HepG2 (cell line): ENCODE measurements at regions not wholly inside any gene's neighbourhood (a gene's known extent, or its start where the extent isn't known, plus 50 kb on each side); places are given as distances from the start of the nearest gene placed in this dataset.
A peak's percentile ranks its signal among the peaks of the same experiment; 100 is the strongest.

Experiments used
- ATRX ChIP-seq: sonication (generic); formaldehyde crosslinking; IDR thresholded peaks from 2 replicates; pipeline ENCODE4 v1.4.0; 2020; ENCODE audit warnings: missing genetic modification reagents, borderline replicate concordance
- CCAR2 ChIP-seq: fragments of 200-400 bp; formaldehyde crosslinking; optimal IDR thresholded peaks from 2 replicates; pipeline ENCODE3; 2018; ENCODE audit warnings: low read depth, mild to moderate bottlenecking, low read length, moderate library complexity
- FOSL2 ChIP-seq: sonication (generic); formaldehyde crosslinking; IDR thresholded peaks from 2 replicates; pipeline ENCODE4 v1.4.0; 2020; ENCODE audit warnings: missing genetic modification reagents
- GATAD2A ChIP-seq: IDR thresholded peaks from 2 replicates; pipeline ENCODE4 v1.6.1; 2016
- HMG20A ChIP-seq: IDR thresholded peaks from 2 replicates; pipeline ENCODE4 v1.6.1; 2016; ENCODE audit warnings: borderline replicate concordance
- HNF4G ChIP-seq, 2 experiments: sonication (generic) in 1 of 2; formaldehyde crosslinking in 1 of 2; IDR thresholded peaks; 2 replicates each; pipeline versions ENCODE4 v1.4.0 to v1.6.1; 2011 to 2020; ENCODE audit warnings: borderline replicate concordance in 2 of 2, low read depth in 2 of 2, mild to moderate bottlenecking in 2 of 2, low read length in 1 of 2, missing genetic modification reagents in 1 of 2, moderate library complexity in 1 of 2
- HNRNPL ChIP-seq: fragments of 200-400 bp; formaldehyde crosslinking; IDR thresholded peaks from 2 replicates; pipeline ENCODE4 v1.6.1; 2017; ENCODE audit warnings: mild to moderate bottlenecking, low read depth, low read length
- HOXA3 ChIP-seq: sonication (generic); formaldehyde crosslinking; IDR thresholded peaks from 2 replicates; pipeline ENCODE4 v1.5.0; 2020; ENCODE audit warnings: missing genetic modification reagents
- HOXA5 ChIP-seq: sonication (generic); formaldehyde crosslinking; IDR thresholded peaks from 2 replicates; pipeline ENCODE4 v1.4.0; 2020; ENCODE audit warnings: missing genetic modification reagents
- MBD4 ChIP-seq: IDR thresholded peaks from 2 replicates; pipeline ENCODE4 v1.6.1; 2012; ENCODE audit warnings: low read length, inconsistent platforms, borderline replicate concordance
- MIER3 ChIP-seq: IDR thresholded peaks from 2 replicates; pipeline ENCODE4 v1.6.1; 2016; ENCODE audit warnings: missing compliant biosample characterization, borderline replicate concordance
- PAX8 ChIP-seq: sonication (generic); formaldehyde crosslinking; IDR thresholded peaks from 2 replicates; pipeline ENCODE4 v1.8.0; 2022; ENCODE audit warnings: mild to moderate bottlenecking, missing genetic modification reagents, borderline replicate concordance
- SALL1 ChIP-seq: sonication (generic); formaldehyde crosslinking; IDR thresholded peaks from 2 replicates; pipeline ENCODE4 v1.8.0; 2022; ENCODE audit warnings: mild to moderate bottlenecking, missing genetic modification reagents
- SP1 ChIP-seq, 2 experiments: fragments of 450-650 bp in 1 of 2; sonication (generic) in 1 of 2; formaldehyde crosslinking in 1 of 2; IDR thresholded peaks; 2 replicates each; pipeline versions ENCODE4 v1.4.0 to v1.6.1; 2016 to 2020; ENCODE audit warnings: missing genetic modification reagents in 1 of 2
- TEAD3 ChIP-seq: optimal IDR thresholded peaks from 2 replicates; pipeline ENCODE3; 2016; ENCODE audit warnings: borderline replicate concordance
- TOE1 ChIP-seq: sonication (generic); formaldehyde crosslinking; IDR thresholded peaks from 2 replicates; pipeline ENCODE4 v1.4.0; 2020; ENCODE audit warnings: mild to moderate bottlenecking, missing genetic modification reagents
- U2AF2 ChIP-seq: fragments of 200-400 bp; formaldehyde crosslinking; IDR thresholded peaks from 2 replicates; pipeline ENCODE4 v1.6.1; 2017; ENCODE audit warnings: low read depth, mild to moderate bottlenecking, low read length
- YEATS2 ChIP-seq: sonication (generic); formaldehyde crosslinking; IDR thresholded peaks from 2 replicates; pipeline ENCODE4 v1.4.0; 2020; ENCODE audit warnings: missing genetic modification reagents, borderline replicate concordance
- ZNF207 ChIP-seq: fragments of 450-650 bp; IDR thresholded peaks from 2 replicates; pipeline ENCODE4 v1.6.1; 2016; ENCODE audit warnings: antibody characterized with exemption, borderline replicate concordance
- ZNF296 ChIP-seq: sonication (generic); formaldehyde crosslinking; conservative IDR thresholded peaks from 2 replicates; pipeline ENCODE4 v1.5.0; 2020; ENCODE audit warnings: mild to moderate bottlenecking, missing genetic modification reagents
- ZNF550 ChIP-seq: sonication (generic); formaldehyde crosslinking; IDR thresholded peaks from 2 replicates; pipeline ENCODE4 v1.4.0; 2020; ENCODE audit warnings: mild to moderate bottlenecking, missing genetic modification reagents, borderline replicate concordance
- ZNF567 ChIP-seq: sonication (generic); formaldehyde crosslinking; IDR thresholded peaks from 2 replicates; pipeline ENCODE4 v1.8.1; 2023; ENCODE audit warnings: mild to moderate bottlenecking, missing genetic modification reagents, borderline replicate concordance
- ZNF850 ChIP-seq: sonication (generic); formaldehyde crosslinking; conservative IDR thresholded peaks from 2 replicates; pipeline ENCODE4 v1.9.0; 2021; ENCODE audit warnings: mild to moderate bottlenecking, missing genetic modification reagents
- TF ChIP-seq, protein P1 (sequence below): sonication (generic); formaldehyde crosslinking; IDR thresholded peaks from 2 replicates; pipeline ENCODE4 v1.4.0; 2020; ENCODE audit warnings: missing genetic modification reagents
- TF ChIP-seq, protein P2 (sequence below): sonication (generic); formaldehyde crosslinking; IDR thresholded peaks from 2 replicates; pipeline ENCODE4 v1.5.0; 2020; ENCODE audit warnings: mild to moderate bottlenecking, missing genetic modification reagents, borderline replicate concordance
- TF ChIP-seq, protein P3 (sequence below): IDR thresholded peaks from 2 replicates; pipeline ENCODE4 v1.6.1; 2012; ENCODE audit warnings: inconsistent platforms
- TF ChIP-seq, protein P4 (sequence below): sonication (generic); formaldehyde crosslinking; IDR thresholded peaks from 2 replicates; pipeline ENCODE4 v1.8.1; 2023; ENCODE audit warnings: missing genetic modification reagents, mild to moderate bottlenecking, borderline replicate concordance

DNA sequence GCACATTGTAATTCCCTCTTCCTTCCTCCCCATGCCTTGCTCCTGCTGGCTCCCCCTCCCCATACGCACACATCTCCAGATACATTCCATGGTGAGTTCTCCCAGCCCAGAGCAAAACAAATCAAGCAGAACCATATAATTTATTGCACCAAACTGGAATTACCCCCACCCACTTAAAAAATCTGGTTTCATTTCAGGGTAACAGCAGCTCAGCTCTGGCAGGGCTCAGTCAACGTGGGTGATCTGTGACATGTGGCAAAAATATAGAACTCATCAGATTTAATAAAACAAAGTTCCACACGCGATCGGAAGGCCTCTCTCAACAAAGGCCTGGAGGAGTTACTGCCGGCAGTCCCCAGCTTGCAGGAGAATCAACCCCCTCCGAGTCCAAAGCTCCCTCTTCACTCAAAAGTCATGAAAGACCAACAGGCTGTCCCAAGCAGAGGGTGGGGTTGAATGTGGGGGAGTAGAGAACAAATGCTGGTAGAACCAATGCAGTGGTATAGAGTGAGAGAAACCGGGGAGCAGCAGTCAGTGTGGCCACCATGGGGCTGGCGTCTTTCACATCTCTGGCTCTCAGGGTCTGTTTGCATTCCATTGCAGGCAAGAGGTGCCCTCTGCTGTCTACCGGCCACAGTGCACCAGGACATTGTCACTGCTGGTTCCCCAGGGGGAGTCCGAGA is 323.3 kb upstream of the NT5E start (continued):
- TF ChIP-seq ZNF567 (CRISPR knock-in tag), result no peak
- no peak for TF ChIP-seq ZNF207
- no peak for TF ChIP-seq TOE1 (CRISPR knock-in tag)
- no peak for TF ChIP-seq HNF4G (IDR thresholded peaks at IDR 0.05; ENCODE audit: borderline replicate concordance, low read depth, low read length)
- TF ChIP-seq HNF4G (CRISPR knock-in tag; IDR thresholded peaks at IDR 0.05; ENCODE audit: borderline replicate concordance, low read depth), result no peak
- no peak for TF ChIP-seq HMG20A (CRISPR knock-in tag)
- TF ChIP-seq MBD4, result no peak
- no peak for TF ChIP-seq U2AF2
- TF ChIP-seq, protein P1, sequence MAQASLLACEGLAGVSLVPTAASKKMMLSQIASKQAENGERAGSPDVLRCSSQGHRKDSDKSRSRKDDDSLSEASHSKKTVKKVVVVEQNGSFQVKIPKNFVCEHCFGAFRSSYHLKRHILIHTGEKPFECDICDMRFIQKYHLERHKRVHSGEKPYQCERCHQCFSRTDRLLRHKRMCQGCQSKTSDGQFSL (CRISPR knock-in tag), result no peak
- TF ChIP-seq CCAR2, result no peak
- TF ChIP-seq SP1 (IDR thresholded peaks at IDR 0.05), result no peak
- TF ChIP-seq SP1 (CRISPR knock-in tag; IDR thresholded peaks at IDR 0.05), result no peak
- TF ChIP-seq YEATS2 (CRISPR knock-in tag), result no peak
- TF ChIP-seq, protein P2, sequence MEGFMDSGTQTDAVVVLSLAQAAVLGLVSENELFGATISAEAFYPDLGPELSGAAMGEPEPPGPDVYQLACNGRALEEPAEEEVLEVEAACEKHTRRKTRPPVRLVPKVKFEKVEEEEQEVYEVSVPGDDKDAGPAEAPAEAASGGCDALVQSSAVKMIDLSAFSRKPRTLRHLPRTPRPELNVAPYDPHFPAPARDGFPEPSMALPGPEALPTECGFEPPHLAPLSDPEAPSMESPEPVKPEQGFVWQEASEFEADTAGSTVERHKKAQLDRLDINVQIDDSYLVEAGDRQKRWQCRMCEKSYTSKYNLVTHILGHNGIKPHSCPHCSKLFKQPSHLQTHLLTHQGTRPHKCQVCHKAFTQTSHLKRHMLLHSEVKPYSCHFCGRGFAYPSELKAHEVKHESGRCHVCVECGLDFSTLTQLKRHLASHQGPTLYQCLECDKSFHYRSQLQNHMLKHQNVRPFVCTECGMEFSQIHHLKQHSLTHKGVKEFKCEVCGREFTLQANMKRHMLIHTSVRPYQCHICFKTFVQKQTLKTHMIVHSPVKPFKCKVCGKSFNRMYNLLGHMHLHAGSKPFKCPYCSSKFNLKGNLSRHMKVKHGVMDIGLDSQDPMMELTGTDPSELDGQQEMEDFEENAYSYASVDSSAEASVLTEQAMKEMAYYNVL (CRISPR knock-in tag), result no peak
- TF ChIP-seq HOXA3 (CRISPR knock-in tag), result no peak
- TF ChIP-seq, protein P3, sequence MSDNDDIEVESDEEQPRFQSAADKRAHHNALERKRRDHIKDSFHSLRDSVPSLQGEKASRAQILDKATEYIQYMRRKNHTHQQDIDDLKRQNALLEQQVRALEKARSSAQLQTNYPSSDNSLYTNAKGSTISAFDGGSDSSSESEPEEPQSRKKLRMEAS, result no peak
- no peak for TF ChIP-seq HNRNPL
- TF ChIP-seq SALL1 (CRISPR knock-in tag), result 0 out of 2 replicates have a peak, but pooled peaks have one; percentile 17
- TF ChIP-seq ATRX, result no peak
- TF ChIP-seq HOXA5 (CRISPR knock-in tag), result 0 out of 2 replicates have a peak, but pooled peaks have one; percentile 26
- TF ChIP-seq ZNF296 (CRISPR knock-in tag), result no peak
- TF ChIP-seq PAX8 (CRISPR knock-in tag), result no peak
- TF ChIP-seq TEAD3 (CRISPR knock-in tag), result peak; percentile 88
- TF ChIP-seq ZNF850 (CRISPR knock-in tag), result no peak
- TF ChIP-seq MIER3, result no peak
- 0 out of 2 replicates have a peak, but pooled peaks have one; percentile 19 for TF ChIP-seq GATAD2A
- no peak for TF ChIP-seq ZNF550 (CRISPR knock-in tag)
- TF ChIP-seq, protein P4, sequence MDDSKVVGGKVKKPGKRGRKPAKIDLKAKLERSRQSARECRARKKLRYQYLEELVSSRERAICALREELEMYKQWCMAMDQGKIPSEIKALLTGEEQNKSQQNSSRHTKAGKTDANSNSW (CRISPR knock-in tag), result no peak
- TF ChIP-seq FOSL2 (CRISPR knock-in tag), result no peak
